OCI-LY1 (cell line): ENCODE measurements at regions not wholly inside any gene's neighbourhood (a gene's known extent, or its start where the extent isn't known, plus 50 kb on each side); places are given as distances from the start of the nearest gene placed in this dataset.

Source experiments
- H2AFZ ChIP-seq: fragments of 200-600 bp; sonication (generic), shearing (Covaris generic); 2 replicates; pipeline ENCODE4 v1.6.0; 2014; ENCODE audit warnings: antibody characterized with exemption, mild to moderate bottlenecking, low read length
- H3F3A ChIP-seq: fragments of 200-600 bp; sonication (generic), shearing (Covaris generic); 2 replicates; pipeline ENCODE4 v1.6.0; 2014; ENCODE audit warnings: mild to moderate bottlenecking, antibody characterized with exemption, low read length, moderate library complexity; ENCODE audit not compliant: insufficient read depth
- H3K27ac ChIP-seq: fragments of 200-600 bp; sonication (generic); 2 replicates; pipeline ENCODE4 v1.5.1; 2014; ENCODE audit warnings: low read length, mixed run types, mild to moderate bottlenecking, low read depth; ENCODE audit not compliant: poor library complexity, severe bottlenecking
- H3K27me3 ChIP-seq: fragments of 200-600 bp; sonication (generic); 2 replicates; pipeline ENCODE4 v1.6.0; 2014; ENCODE audit warnings: antibody characterized with exemption, mild to moderate bottlenecking, low read length, moderate library complexity; ENCODE audit not compliant: insufficient read depth
- H3K36me3 ChIP-seq: fragments of 200-600 bp; sonication (generic); 2 replicates; pipeline ENCODE4 v1.6.1; 2014; ENCODE audit warnings: mild to moderate bottlenecking, antibody characterized with exemption, low read length, moderate library complexity, mixed read lengths; ENCODE audit not compliant: insufficient read depth
- H3K4me1 ChIP-seq: fragments of 200-600 bp; sonication (generic); 2 replicates; pipeline ENCODE4 v1.5.1; 2014; ENCODE audit warnings: mild to moderate bottlenecking, low read length, moderate library complexity; ENCODE audit not compliant: insufficient read depth, severe bottlenecking
- H3K4me2 ChIP-seq: fragments of 200-600 bp; sonication (generic), shearing (Covaris generic); 2 replicates; pipeline ENCODE4 v1.6.1; 2014; ENCODE audit warnings: low read length
- H3K4me3 ChIP-seq: fragments of 200-600 bp; sonication (generic); 2 replicates; pipeline ENCODE4 v1.5.1; 2014; ENCODE audit warnings: low read length, low read depth, mild to moderate bottlenecking, mixed read lengths; ENCODE audit not compliant: poor library complexity, severe bottlenecking
- H3K79me2 ChIP-seq: fragments of 200-600 bp; shearing (Covaris generic); 2 replicates; pipeline ENCODE4 v1.6.1; 2016; ENCODE audit warnings: mixed run types, low read length, mixed read lengths; ENCODE audit not compliant: insufficient read depth
- H3K9ac ChIP-seq: fragments of 200-600 bp; sonication (generic), shearing (Covaris generic); 2 replicates; pipeline ENCODE4 v1.6.1; 2014; ENCODE audit warnings: mild to moderate bottlenecking, low read length, mixed read lengths
- H3K9me2 ChIP-seq: fragments of 200-600 bp; sonication (generic), shearing (Covaris generic); 2 replicates; pipeline ENCODE4 v1.6.1; 2014; ENCODE audit warnings: low read depth, mild to moderate bottlenecking, low read length, mixed read lengths
- H3K9me3 ChIP-seq: fragments of 200-600 bp; shearing (Covaris generic); 2 replicates; pipeline ENCODE4 v1.6.1; 2014; ENCODE audit warnings: low read length, mixed read lengths
- H4K20me1 ChIP-seq: fragments of 200-600 bp; sonication (generic), shearing (Covaris generic); 2 replicates; pipeline ENCODE4 v1.6.0; 2016; ENCODE audit warnings: mild to moderate bottlenecking, low read length; ENCODE audit not compliant: insufficient read depth
- CTCF ChIP-seq: fragments of 200-600 bp; sonication (generic), shearing (Covaris generic); IDR thresholded peaks from 2 replicates; pipeline ENCODE4 v1.5.1; 2017; ENCODE audit warnings: mild to moderate bottlenecking, antibody characterized with exemption, low read length, moderate library complexity, mixed read lengths
- EZH2 ChIP-seq: fragments of 200-600 bp; sonication (generic), shearing (Covaris generic); IDR thresholded peaks from 2 replicates; pipeline ENCODE4 v1.8.0; 2017; ENCODE audit warnings: borderline replicate concordance, mixed run types, mild to moderate bottlenecking, antibody characterized with exemption, low read length, moderate library complexity, mixed read lengths

GRCh38 chr3:66142079-66142478, 78.7 kb upstream of the SLC25A26 start:
- Histone ChIP-seq H3K4me3 (no peak overlapping the region), H3K9me2 (no peaks in the 10 kb centered on the region), H3K36me3 (no peaks in the 10 kb centered on the region), H3F3A (no peaks in the 10 kb centered on the region), H3K9me3 (no peaks in the 10 kb centered on the region), H3K27me3 (no peaks in the 10 kb centered on the region), H3K9ac (no peak overlapping the region), H3K4me2 (no peak overlapping the region), H2AFZ (no peak overlapping the region), H3K79me2 (no peaks in the 10 kb centered on the region), H3K4me1 (no peaks in the 10 kb centered on the region), H4K20me1 (no peaks in the 10 kb centered on the region), H3K27ac (no peak overlapping the region)
- TF ChIP-seq CTCF = no peak
- no peak for TF ChIP-seq EZH2

DNA sequence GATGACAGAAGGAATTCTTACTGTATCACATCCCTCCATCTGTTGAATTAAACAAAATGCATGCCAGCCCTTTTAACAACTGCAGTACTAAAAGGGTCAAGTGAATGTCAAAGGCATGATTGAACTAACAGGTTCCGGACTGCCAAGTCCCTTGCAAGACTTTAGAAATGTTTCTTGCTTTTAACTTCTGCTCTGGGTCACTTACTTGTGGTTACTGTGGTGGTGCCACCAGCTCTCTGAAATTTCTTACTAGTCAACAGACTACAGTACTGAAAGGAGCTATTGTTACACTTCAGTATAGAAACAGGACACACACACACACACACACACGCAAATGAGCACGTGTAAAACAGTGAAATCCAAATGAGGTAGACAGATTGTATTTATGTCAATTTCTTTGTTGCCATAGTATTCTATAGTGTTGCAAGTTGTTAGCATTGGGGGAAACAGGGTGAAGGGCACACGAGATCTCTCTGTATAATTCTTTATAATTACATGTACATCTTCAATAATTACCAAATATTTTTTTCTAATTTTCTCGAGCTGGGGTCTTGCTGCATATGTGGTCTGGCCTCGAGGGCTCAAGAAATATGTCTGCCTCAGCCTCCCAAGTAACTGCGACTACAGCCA, 79.9 kb upstream of the SLC25A26 start:
- Histone ChIP-seq H3F3A (no peaks in the 10 kb centered on the region), H3K27me3 (no peaks in the 10 kb centered on the region), H3K9me2 (no peaks in the 10 kb centered on the region), H3K4me1 (no peaks in the 10 kb centered on the region), H3K4me2 (no peak overlapping the region), H2AFZ (no peak overlapping the region), H3K9me3 (no peaks in the 10 kb centered on the region), H3K36me3 (no peaks in the 10 kb centered on the region), H3K4me3 (no peak overlapping the region), H3K79me2 (no peaks in the 10 kb centered on the region), H4K20me1 (no peaks in the 10 kb centered on the region), H3K9ac (no peak overlapping the region), H3K27ac (no peak overlapping the region)
- no peak for TF ChIP-seq EZH2
- no peak for TF ChIP-seq CTCF

- no peaks in the 10 kb centered on the region for H3K79me2 ChIP-seq
- H3K36me3 ChIP-seq = no peaks in the 10 kb centered on the region
- H3F3A ChIP-seq = no peaks in the 10 kb centered on the region
- no peaks in the 10 kb centered on the region for H3K9me2 ChIP-seq
- no peak overlapping the region for H3K27ac ChIP-seq
- no peaks in the 10 kb centered on the region for H4K20me1 ChIP-seq
- H3K27me3 ChIP-seq = no peaks in the 10 kb centered on the region
- H3K4me3 ChIP-seq = no peak overlapping the region
- no peaks in the 10 kb centered on the region for H3K4me1 ChIP-seq
- no peaks in the 10 kb centered on the region for H3K9me3 ChIP-seq
- no peak overlapping the region for H2AFZ ChIP-seq
- no peak overlapping the region for H3K9ac ChIP-seq
- no peak overlapping the region for H3K4me2 ChIP-seq
- TF ChIP-seq CTCF = no peak
- no peak for TF ChIP-seq EZH2
Measured at GRCh38 chr3:66140106-66140505, 80.7 kb upstream of the SLC25A26 start.
